HepG2 (cell line): ENCODE measurements at regions not wholly inside any gene's neighbourhood (a gene's known extent, or its start where the extent isn't known, plus 50 kb on each side); places are given as distances from the start of the nearest gene placed in this dataset.

ENCODE experiments used
- GATAD2A ChIP-seq: IDR thresholded peaks from 2 replicates; pipeline ENCODE4 v1.6.1; 2016
- KAT7 ChIP-seq: IDR thresholded peaks from 2 replicates; pipeline ENCODE4 v1.6.1; 2018; ENCODE audit warnings: borderline replicate concordance, missing compliant biosample characterization
- MIER2 ChIP-seq: IDR thresholded peaks from 2 replicates; pipeline ENCODE4 v1.6.1; 2016; ENCODE audit warnings: missing biosample characterization, missing genetic modification reagents
- NFATC3 ChIP-seq: sonication (generic); formaldehyde crosslinking; IDR thresholded peaks from 2 replicates; pipeline ENCODE4 v1.5.1; 2020; ENCODE audit warnings: mild to moderate bottlenecking, missing genetic modification reagents
- POLR2AphosphoS2 ChIP-seq: IDR thresholded peaks from 2 replicates; pipeline ENCODE4 v1.6.1; 2011; ENCODE audit warnings: low read depth, low read length, improper control_type of control experiment
- SRF ChIP-seq: IDR thresholded peaks from 2 replicates; pipeline ENCODE4 v1.6.1; 2011; ENCODE audit warnings: mild to moderate bottlenecking, low read depth, low read length, moderate library complexity
- ZNF558 ChIP-seq: sonication (generic); formaldehyde crosslinking; IDR thresholded peaks from 2 replicates; pipeline ENCODE4 v1.9.0; 2022; ENCODE audit warnings: mild to moderate bottlenecking, missing genetic modification reagents, borderline replicate concordance
- TF ChIP-seq, protein P1 (sequence below): sonication (generic); formaldehyde crosslinking; IDR thresholded peaks from 2 replicates; pipeline ENCODE4 v1.5.0; 2020; ENCODE audit warnings: mild to moderate bottlenecking, missing genetic modification reagents, moderate library complexity
- TF ChIP-seq, protein P2 (sequence below), 2 experiments: IDR thresholded peaks; 2 replicates each; pipeline ENCODE4 v1.6.1; 2011 to 2012; ENCODE audit warnings: low read length in 2 of 2, borderline replicate concordance in 1 of 2, low read depth in 1 of 2, mild to moderate bottlenecking in 1 of 2, moderate library complexity in 1 of 2
- TF ChIP-seq, protein P3 (sequence below): sonication (generic); formaldehyde crosslinking; IDR thresholded peaks from 2 replicates; pipeline ENCODE4 v1.5.0; 2020; ENCODE audit warnings: missing genetic modification reagents

DNA sequence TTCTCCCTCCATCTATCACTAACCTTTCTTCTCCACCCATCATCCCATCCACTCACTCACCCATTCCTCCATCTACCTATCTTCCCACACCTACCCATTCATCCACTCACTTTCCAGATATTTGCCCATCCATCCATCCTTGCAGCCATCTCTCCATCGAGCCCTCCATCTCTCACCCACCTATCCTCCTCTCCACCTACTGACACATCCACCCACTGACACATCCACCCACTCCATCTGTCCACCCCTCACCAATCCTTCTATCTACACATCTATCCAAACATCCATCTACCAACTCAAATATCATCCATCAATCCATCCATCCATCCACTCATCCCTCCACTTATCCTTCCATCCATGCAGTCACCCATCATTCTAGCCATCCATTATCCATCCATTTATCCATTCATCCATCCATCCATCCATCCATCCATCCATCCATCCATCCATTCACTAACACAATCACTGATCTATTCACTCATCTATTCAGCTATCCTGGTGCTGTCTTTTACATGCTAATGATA, 68.9 kb upstream of the SPTLC1 start:
- TF ChIP-seq POLR2AphosphoS2, result no peak
- TF ChIP-seq, protein P1, sequence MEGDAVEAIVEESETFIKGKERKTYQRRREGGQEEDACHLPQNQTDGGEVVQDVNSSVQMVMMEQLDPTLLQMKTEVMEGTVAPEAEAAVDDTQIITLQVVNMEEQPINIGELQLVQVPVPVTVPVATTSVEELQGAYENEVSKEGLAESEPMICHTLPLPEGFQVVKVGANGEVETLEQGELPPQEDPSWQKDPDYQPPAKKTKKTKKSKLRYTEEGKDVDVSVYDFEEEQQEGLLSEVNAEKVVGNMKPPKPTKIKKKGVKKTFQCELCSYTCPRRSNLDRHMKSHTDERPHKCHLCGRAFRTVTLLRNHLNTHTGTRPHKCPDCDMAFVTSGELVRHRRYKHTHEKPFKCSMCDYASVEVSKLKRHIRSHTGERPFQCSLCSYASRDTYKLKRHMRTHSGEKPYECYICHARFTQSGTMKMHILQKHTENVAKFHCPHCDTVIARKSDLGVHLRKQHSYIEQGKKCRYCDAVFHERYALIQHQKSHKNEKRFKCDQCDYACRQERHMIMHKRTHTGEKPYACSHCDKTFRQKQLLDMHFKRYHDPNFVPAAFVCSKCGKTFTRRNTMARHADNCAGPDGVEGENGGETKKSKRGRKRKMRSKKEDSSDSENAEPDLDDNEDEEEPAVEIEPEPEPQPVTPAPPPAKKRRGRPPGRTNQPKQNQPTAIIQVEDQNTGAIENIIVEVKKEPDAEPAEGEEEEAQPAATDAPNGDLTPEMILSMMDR (CRISPR knock-in tag), result no peak
- TF ChIP-seq NFATC3 (CRISPR knock-in tag), result no peak
- TF ChIP-seq SRF, result no peak
- TF ChIP-seq, protein P2, sequence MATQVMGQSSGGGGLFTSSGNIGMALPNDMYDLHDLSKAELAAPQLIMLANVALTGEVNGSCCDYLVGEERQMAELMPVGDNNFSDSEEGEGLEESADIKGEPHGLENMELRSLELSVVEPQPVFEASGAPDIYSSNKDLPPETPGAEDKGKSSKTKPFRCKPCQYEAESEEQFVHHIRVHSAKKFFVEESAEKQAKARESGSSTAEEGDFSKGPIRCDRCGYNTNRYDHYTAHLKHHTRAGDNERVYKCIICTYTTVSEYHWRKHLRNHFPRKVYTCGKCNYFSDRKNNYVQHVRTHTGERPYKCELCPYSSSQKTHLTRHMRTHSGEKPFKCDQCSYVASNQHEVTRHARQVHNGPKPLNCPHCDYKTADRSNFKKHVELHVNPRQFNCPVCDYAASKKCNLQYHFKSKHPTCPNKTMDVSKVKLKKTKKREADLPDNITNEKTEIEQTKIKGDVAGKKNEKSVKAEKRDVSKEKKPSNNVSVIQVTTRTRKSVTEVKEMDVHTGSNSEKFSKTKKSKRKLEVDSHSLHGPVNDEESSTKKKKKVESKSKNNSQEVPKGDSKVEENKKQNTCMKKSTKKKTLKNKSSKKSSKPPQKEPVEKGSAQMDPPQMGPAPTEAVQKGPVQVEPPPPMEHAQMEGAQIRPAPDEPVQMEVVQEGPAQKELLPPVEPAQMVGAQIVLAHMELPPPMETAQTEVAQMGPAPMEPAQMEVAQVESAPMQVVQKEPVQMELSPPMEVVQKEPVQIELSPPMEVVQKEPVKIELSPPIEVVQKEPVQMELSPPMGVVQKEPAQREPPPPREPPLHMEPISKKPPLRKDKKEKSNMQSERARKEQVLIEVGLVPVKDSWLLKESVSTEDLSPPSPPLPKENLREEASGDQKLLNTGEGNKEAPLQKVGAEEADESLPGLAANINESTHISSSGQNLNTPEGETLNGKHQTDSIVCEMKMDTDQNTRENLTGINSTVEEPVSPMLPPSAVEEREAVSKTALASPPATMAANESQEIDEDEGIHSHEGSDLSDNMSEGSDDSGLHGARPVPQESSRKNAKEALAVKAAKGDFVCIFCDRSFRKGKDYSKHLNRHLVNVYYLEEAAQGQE (IDR thresholded peaks at IDR 0.05; ENCODE audit: borderline replicate concordance in 1 of 2, low read depth in 1 of 2, low read length in 2 of 2), result no peak
- TF ChIP-seq, protein P3, sequence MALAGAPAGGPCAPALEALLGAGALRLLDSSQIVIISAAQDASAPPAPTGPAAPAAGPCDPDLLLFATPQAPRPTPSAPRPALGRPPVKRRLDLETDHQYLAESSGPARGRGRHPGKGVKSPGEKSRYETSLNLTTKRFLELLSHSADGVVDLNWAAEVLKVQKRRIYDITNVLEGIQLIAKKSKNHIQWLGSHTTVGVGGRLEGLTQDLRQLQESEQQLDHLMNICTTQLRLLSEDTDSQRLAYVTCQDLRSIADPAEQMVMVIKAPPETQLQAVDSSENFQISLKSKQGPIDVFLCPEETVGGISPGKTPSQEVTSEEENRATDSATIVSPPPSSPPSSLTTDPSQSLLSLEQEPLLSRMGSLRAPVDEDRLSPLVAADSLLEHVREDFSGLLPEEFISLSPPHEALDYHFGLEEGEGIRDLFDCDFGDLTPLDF (CRISPR knock-in tag), result no peak
- no peak for TF ChIP-seq ZNF558 (CRISPR knock-in tag)
- no peak for TF ChIP-seq MIER2
- no peak for TF ChIP-seq KAT7 (CRISPR knock-in tag)
- TF ChIP-seq GATAD2A, result no peak
